ENCODE measurements at regions not wholly inside any gene's neighbourhood (a gene's known extent, or its start where the extent isn't known, plus 50 kb on each side); places are given as distances from the start of the nearest gene placed in this dataset.

- TF ChIP-seq EZH2 (IDR thresholded peaks at IDR 0.05; ENCODE audit: low read length, missing control alignments), result no peak
- TF ChIP-seq CTCF (conservative IDR thresholded peaks at IDR 0.05 in 1 of 2, IDR thresholded peaks at IDR 0.05 in 1 of 2; ENCODE audit: low read depth in 1 of 2, low read length in 2 of 2), result no peak
Measured at GRCh38 chr9:13354733-13355132, 75.2 kb upstream of the MPDZ start.
